GF-D8 (cell line): ENCODE measurements at regions not wholly inside any gene's neighbourhood (a gene's known extent, or its start where the extent isn't known, plus 50 kb on each side); places are given as distances from the start of the nearest gene placed in this dataset.
"Not testable (repeated sequence)": the region's sequence is repeated elsewhere in the genome, so short reads cannot be mapped to it uniquely, and the experiment has no call there.

Source experiments
- DNase-seq: peaks from one replicate; lab custom pipeline; 2025; lab: John Stamatoyannopoulos, UW

- DNase-seq: not testable (repeated sequence)
Measured at GRCh38 chr4:67412153-67412712, 133.1 kb downstream of the CENPC start.

GRCh38 chr4:67403342-67403741, 142.0 kb downstream of the CENPC start:
- DNase-seq: no peak

- no peak for DNase-seq
Measured at GRCh38 chr4:67401902-67402301, 143.4 kb downstream of the CENPC start.

- DNase-seq: no peak
Measured at GRCh38 chr4:67397931-67398330, 147.4 kb downstream of the CENPC start.

- no peak for DNase-seq
Measured at GRCh38 chr4:67397031-67397430, 148.3 kb downstream of the CENPC start.

- DNase-seq: no peak
Measured at GRCh38 chr4:67396008-67396407, 149.3 kb downstream of the CENPC start.

GRCh38 chr4:67394879-67395278, 150.4 kb downstream of the CENPC start:
- no peak for DNase-seq

- no peak for DNase-seq
Measured at GRCh38 chr4:67393699-67394281, 151.5 kb downstream of the CENPC start.

GRCh38 chr4:67393007-67393406, 152.3 kb downstream of the CENPC start:
- no peak for DNase-seq

- DNase-seq: not testable (repeated sequence)
Measured at GRCh38 chr4:67381406-67381804, 163.9 kb downstream of the CENPC start.

GRCh38 chr4:67380702-67381405, 164.4 kb downstream of the CENPC start:
- DNase-seq: not testable (repeated sequence)

- no peak for DNase-seq
Measured at GRCh38 chr4:67380154-67380553, 165.1 kb downstream of the CENPC start.

GRCh38 chr4:67375291-67375690, 170.0 kb downstream of the CENPC start:
- DNase-seq: no peak

GRCh38 chr4:67371615-67372014, 173.7 kb downstream of the CENPC start:
- no peak for DNase-seq

GRCh38 chr4:67366311-67366861, 178.9 kb downstream of the CENPC start:
- DNase-seq: no peak

- no peak for DNase-seq
Measured at GRCh38 chr4:67365661-67366245, 179.6 kb downstream of the CENPC start.

- no peak for DNase-seq
Measured at GRCh38 chr4:67355806-67356205, 189.5 kb downstream of the CENPC start.

- DNase-seq: no peak
Measured at GRCh38 chr4:67346654-67347053, 198.6 kb downstream of the CENPC start.

- DNase-seq: no peak
Measured at GRCh38 chr4:67344594-67345380, 200.5 kb downstream of the CENPC start.

GRCh38 chr4:67343199-67343598, 202.1 kb downstream of the CENPC start:
- no peak for DNase-seq

GRCh38 chr4:67342291-67342690, 203.0 kb downstream of the CENPC start:
- DNase-seq: no peak

GRCh38 chr4:67333664-67334063, 211.6 kb downstream of the CENPC start:
- no peak for DNase-seq
